Left lung (tissue), 4 donors: ENCODE measurements at regions not wholly inside any gene's neighbourhood (a gene's known extent, or its start where the extent isn't known, plus 50 kb on each side); places are given as distances from the start of the nearest gene placed in this dataset.

Source experiments
- ATAC-seq: fragments of 200-7000 bp; cut with Tn5 transposase; one replicate; pipeline ENCODE4 v1.9.1; 2020; ENCODE audit warnings: moderate library complexity
- DNase-seq, 4 donors: peaks; one replicate each; pipeline ENCODE4 v3.0.0-alpha.2; 2013 to 2020
- H3K27ac ChIP-seq, 2 donors: fragments of 200-600 bp; sonication (generic) in 1 of 2; one replicate each; pipeline versions ENCODE4 v1.5.0 to v1.8.0; 2020 to 2021
- H3K27me3 ChIP-seq, 2 donors: fragments of 200-600 bp; sonication (generic) in 1 of 2; one replicate each; pipeline versions ENCODE4 v1.5.0 to v1.8.0; 2020 to 2021
- H3K36me3 ChIP-seq, 2 donors: fragments of 200-600 bp; sonication (generic) in 1 of 2; one replicate each; pipeline versions ENCODE4 v1.5.0 to v1.8.0; 2020 to 2021
- H3K4me1 ChIP-seq, 2 donors: fragments of 200-600 bp; one replicate each; pipeline ENCODE4 v1.8.0; 2021
- H3K4me3 ChIP-seq, 2 donors: fragments of 200-600 bp; sonication (generic) in 1 of 2; one replicate each; pipeline versions ENCODE4 v1.5.0 to v1.8.0; 2020 to 2021; ENCODE audit warnings: mild to moderate bottlenecking in 1 of 2
- H3K9me3 ChIP-seq, 2 donors: fragments of 200-600 bp; sonication (generic) in 1 of 2; one replicate each; pipeline versions ENCODE4 v1.5.0 to v1.8.0; 2020 to 2021
- CTCF ChIP-seq, 2 donors: fragments of 200-600 bp; sonication (generic) in 1 of 2; IDR thresholded peaks; one replicate each; pipeline versions ENCODE4 v1.5.0 to v1.8.0; 2021; ENCODE audit warnings: antibody characterized with exemption in 2 of 2
- intact Hi-C, 2 donors: fragments of 100-400 bp; cut with DNase I; formaldehyde crosslinking; loops; one replicate each; pipeline versions ENCODE4 v1.11.2 to v1.14.2; 2022
- donor health status: DM: no; HTN: yes; CAD: no.
- donor health status: DM: no; HTN: no; CAD: no.

GRCh38 chr5:149441986-149442385, 62.9 kb upstream of the IL17B start:
- no peak overlapping the region for H3K27ac ChIP-seq
- intact Hi-C loops: loop anchor here (5.0 to 10.0 kb wide), 3 partner anchors 110 to 175 kb away; partner anchors contain the start of gene CSNK1A1 (in 1 of the 2)

GRCh38 chr5:149441194-149441753, 62.2 kb upstream of the IL17B start:
- no peak for DNase-seq
- H3K36me3 ChIP-seq: no peaks in the 10 kb centered on the region
- no peak for ATAC-seq
- intact Hi-C loops: loop anchor here (5.0 to 10.0 kb wide), 3 partner anchors 111 to 176 kb away; partner anchors contain the start of gene CSNK1A1 (in 1 of the 2)
- no peak for TF ChIP-seq CTCF (IDR thresholded peaks at IDR 0.05)
- H3K27me3 ChIP-seq: no peaks in the 10 kb centered on the region
- no peak overlapping the region for H3K4me3 ChIP-seq
- peaks cover 0 to 29% of the 10 kb centered on the region in 2 donors for H3K4me1 ChIP-seq
- H3K27ac ChIP-seq: no peak overlapping the region
- H3K9me3 ChIP-seq: peaks cover 0 to 2% of the 10 kb centered on the region in 2 donors

More at GRCh38 chr5:149441986-149442385, 62.9 kb upstream of the IL17B start:
- ATAC-seq (no peak), DNase-seq (no peak)
- no peak overlapping the region for H3K4me3 ChIP-seq
- H3K4me1 ChIP-seq: peaks cover 0 to 29% of the 10 kb centered on the region in 2 donors
- no peaks in the 10 kb centered on the region for H3K27me3 ChIP-seq
- no peaks in the 10 kb centered on the region for H3K36me3 ChIP-seq
- H3K9me3 ChIP-seq: peaks cover 0 to 2% of the 10 kb centered on the region in 2 donors
- no peak for TF ChIP-seq CTCF (IDR thresholded peaks at IDR 0.05)

GRCh38 chr5:149439899-149440542, 60.9 kb upstream of the IL17B start:
- peak in 1 of 2 donors; percentile 36 for TF ChIP-seq CTCF (IDR thresholded peaks at IDR 0.05)
- ATAC-seq (peak; percentile 87), DNase-seq (peak in 1 of 4 donors; percentile 76)
- no peaks in the 10 kb centered on the region for H3K36me3 ChIP-seq
- peak overlapping the region in 1 of 2 donors; percentile 45 for H3K27ac ChIP-seq
- H3K4me1 ChIP-seq: peaks cover 0 to 23% of the 10 kb centered on the region in 2 donors
- no peaks in the 10 kb centered on the region for H3K27me3 ChIP-seq
- H3K4me3 ChIP-seq: no peak overlapping the region
- peaks cover 0 to 2% of the 10 kb centered on the region in 2 donors for H3K9me3 ChIP-seq
- intact Hi-C loops: loop anchor here (5.0 to 10.0 kb wide), 3 partner anchors 112 to 177 kb away; partner anchors contain the start of gene CSNK1A1 (in 1 of the 2)

- peaks cover 0 to 2% of the 10 kb centered on the region in 2 donors for H3K9me3 ChIP-seq
- peaks cover 0 to 23% of the 10 kb centered on the region in 2 donors for H3K4me1 ChIP-seq
- H3K4me3 ChIP-seq: no peak overlapping the region
- H3K27me3 ChIP-seq: no peaks in the 10 kb centered on the region
- ATAC-seq (no peak), DNase-seq (no peak)
- no peaks in the 10 kb centered on the region for H3K36me3 ChIP-seq
- H3K27ac ChIP-seq: no peak overlapping the region
- intact Hi-C loops: no loop called here
- no peak for TF ChIP-seq CTCF (IDR thresholded peaks at IDR 0.05)
Observed at GRCh38 chr5:149438711-149439132, 59.6 kb upstream of the IL17B start.

- peaks cover 0 to 6% of the 10 kb centered on the region in 2 donors for H3K9me3 ChIP-seq
- H3K4me3 ChIP-seq: no peak overlapping the region
- DNase-seq (no peak), ATAC-seq (no peak)
- H3K36me3 ChIP-seq: no peaks in the 10 kb centered on the region
- no peak overlapping the region for H3K27ac ChIP-seq
- intact Hi-C loops: no loop called here
- no peak for TF ChIP-seq CTCF (IDR thresholded peaks at IDR 0.05)
- H3K27me3 ChIP-seq: no peaks in the 10 kb centered on the region
- H3K4me1 ChIP-seq: peaks cover 0 to 23% of the 10 kb centered on the region in 2 donors
Observed at GRCh38 chr5:149438281-149438680, 59.2 kb upstream of the IL17B start.
